Retinal pigment epithelial cell (primary cell): ENCODE measurements at regions not wholly inside any gene's neighbourhood (a gene's known extent, or its start where the extent isn't known, plus 50 kb on each side); places are given as distances from the start of the nearest gene placed in this dataset.

Experiments used
- DNase-seq: peaks from one replicate; pipeline ENCODE4 v3.0.0-alpha.2; 2010; ENCODE audit warnings: low read depth
- H3K4me3 ChIP-seq: 2 replicates; pipeline ENCODE4 v1.5.1; 2011; ENCODE audit warnings: mild to moderate bottlenecking, low read length, control low read depth, moderate library complexity
- CTCF ChIP-seq: conservative IDR thresholded peaks from 2 replicates; pipeline ENCODE4 v1.5.1; 2011; ENCODE audit warnings: low read depth, low read length, control low read depth, inconsistent platforms

- no peak overlapping the region for H3K4me3 ChIP-seq
- DNase-seq: no peak
- no peak for TF ChIP-seq CTCF
These were observed 413.1 kb downstream of the KCTD16 start for GRCh38 chr5:144583541-144584449.

DNA sequence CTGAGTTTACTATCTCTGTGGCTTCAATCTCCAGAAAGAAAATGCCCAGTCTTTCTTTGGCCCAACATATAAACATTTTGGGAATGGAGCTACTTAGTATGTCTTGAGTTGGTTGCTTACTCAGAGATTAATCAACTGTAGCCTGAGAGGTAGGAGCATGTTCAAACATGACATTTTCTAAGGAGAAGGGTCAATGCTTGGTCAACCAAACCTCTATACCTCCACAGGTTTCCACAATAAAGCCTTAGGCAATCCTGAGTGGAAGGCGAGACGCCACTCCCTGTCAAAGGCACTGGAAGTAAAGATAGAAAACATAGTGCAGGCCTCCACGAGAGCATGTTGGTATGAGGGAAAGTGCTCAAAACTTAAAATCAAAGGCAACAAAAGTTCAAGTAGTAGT, 411.4 kb downstream of the KCTD16 start:
- no peak overlapping the region for H3K4me3 ChIP-seq
- no peak for DNase-seq
- no peak for TF ChIP-seq CTCF

DNA sequence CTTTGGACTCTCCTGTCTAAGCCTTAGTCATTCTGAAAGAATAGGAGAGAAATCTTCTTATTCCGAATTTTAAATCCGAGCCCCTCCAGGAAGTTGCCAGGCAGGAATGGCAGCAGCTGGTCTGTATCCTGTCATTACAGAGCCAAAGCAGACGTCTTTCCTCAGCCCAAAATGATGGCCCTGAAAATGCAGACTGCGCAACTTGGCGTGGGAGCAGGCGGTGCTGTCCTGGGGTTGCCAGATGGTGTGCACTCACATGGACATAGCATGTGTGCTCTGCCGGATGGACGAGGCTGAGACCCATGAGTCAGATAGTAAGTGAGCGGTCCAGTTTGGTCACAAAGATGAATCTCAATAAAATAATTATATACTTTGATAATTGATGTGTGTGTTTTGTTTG, 410.4 kb downstream of the KCTD16 start:
- no peak for TF ChIP-seq CTCF
- no peak for DNase-seq
- H3K4me3 ChIP-seq: no peak overlapping the region

DNA sequence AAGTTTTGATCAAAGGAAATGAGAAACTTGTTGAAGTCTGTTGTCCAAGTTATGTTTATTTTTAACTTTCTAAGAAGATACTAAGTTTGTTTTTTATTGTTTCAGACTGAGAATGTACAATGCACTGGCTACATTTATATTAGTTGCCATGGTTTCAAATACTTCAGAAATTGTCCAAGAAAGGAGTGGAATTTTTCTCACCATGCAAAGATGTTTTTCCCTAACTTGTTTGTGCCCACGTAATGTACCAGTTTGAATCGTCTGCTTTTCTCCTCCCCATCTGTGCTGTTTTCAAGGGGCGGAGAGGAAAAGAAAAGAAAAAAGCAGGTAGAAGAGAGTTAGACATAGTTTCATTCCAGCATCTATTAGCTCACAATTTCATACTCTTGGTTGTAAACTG, 407.0 kb downstream of the KCTD16 start:
- DNase-seq: no peak
- no peak overlapping the region for H3K4me3 ChIP-seq
- no peak for TF ChIP-seq CTCF

- no peak for DNase-seq
- H3K4me3 ChIP-seq: no peak overlapping the region
- no peak for TF ChIP-seq CTCF
These were observed 405.1 kb downstream of the KCTD16 start for GRCh38 chr5:144575736-144576135.

DNA sequence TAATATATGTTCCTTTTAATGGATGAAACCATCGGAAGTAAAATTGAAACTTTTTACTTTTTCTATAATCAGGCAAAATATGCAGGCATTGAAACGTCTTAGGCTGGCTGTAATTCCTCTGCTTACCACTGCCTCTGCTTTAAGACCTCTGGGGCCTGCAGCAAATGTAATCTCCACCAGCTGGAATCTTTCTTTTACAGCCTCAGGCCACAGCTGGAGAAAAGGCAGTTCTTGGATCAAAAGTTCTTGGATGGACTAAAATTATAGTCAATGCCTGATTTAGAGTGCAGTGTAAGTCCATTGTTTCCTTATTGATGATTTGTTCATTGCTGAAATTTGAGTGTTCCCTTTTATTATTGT, 396.7 kb downstream of the KCTD16 start:
- DNase-seq: no peak
- TF ChIP-seq CTCF: no peak
- H3K4me3 ChIP-seq: no peak overlapping the region

DNA sequence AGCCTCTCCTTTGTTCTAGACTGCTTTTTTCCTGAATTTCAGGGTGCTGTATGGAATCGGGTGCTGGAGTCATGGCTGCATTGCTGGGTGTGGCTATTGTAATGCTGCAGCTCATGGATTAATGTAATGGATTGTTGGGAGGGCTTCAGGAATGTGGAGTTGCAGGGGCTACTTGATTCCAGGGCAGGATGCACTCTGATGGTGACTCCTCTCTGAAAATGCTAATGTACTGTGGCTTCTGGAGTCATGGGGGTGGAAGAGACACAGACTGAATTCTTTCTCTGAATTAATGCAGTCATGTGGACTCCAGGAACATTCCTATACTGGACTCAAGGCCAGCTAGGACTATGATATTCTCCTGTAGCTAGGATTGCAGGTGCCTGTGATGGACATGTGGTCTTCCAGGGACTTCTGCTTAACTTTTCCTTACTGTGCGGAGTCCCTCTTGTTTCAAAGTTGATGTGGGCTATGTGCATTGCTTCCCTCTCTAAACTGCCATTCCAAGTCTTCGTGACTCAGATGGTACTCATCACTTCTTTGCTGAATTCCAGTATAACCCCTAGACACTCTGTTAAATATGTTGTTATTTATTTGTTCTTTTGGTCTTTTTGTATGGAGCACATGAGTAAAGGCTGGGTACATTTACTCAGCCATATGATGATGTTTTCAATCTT, 396.2 kb downstream of the KCTD16 start:
- no peak for TF ChIP-seq CTCF
- no peak for DNase-seq
- H3K4me3 ChIP-seq: no peak overlapping the region
